WTC11 (cell line): ENCODE measurements at regions not wholly inside any gene's neighbourhood (a gene's known extent, or its start where the extent isn't known, plus 50 kb on each side); places are given as distances from the start of the nearest gene placed in this dataset.

Source experiments
- ATAC-seq: fragments of 200-7000 bp; cut with Tn5 transposase; 2 replicates; pipeline ENCODE4 v1.10.0; 2021; ENCODE audit warnings: mild to moderate bottlenecking, moderate library complexity
- CTCF ChIA-PET: fragments of 300-600 bp; sonication (Branson Sonifier 250); formaldehyde crosslinking; loops from one replicate; lab custom pipeline; 2021; ENCODE audit warnings: antibody characterized with exemption; lab: Charles Lee
- POLR2A ChIA-PET: fragments of 350-600 bp; sonication (Branson Sonifier 250); formaldehyde crosslinking; loops from one replicate; lab custom pipeline; 2021; ENCODE audit warnings: antibody characterized with exemption; lab: Charles Lee
- DNase-seq: peaks from one replicate; pipeline ENCODE4 v3.0.0; 2021; ENCODE audit warnings: low spot score
- H3K27ac Mint-ChIP-seq: 2 replicates; pipeline ENCODE4 v1.8.0; 2021; ENCODE audit warnings: mixed read lengths
- H3K27me3 Mint-ChIP-seq: 2 replicates; pipeline ENCODE4 v1.8.0; 2021; ENCODE audit warnings: low read depth, mild to moderate bottlenecking, moderate library complexity, mixed read lengths
- H3K36me3 Mint-ChIP-seq: 2 replicates; pipeline ENCODE4 v1.8.0; 2021; ENCODE audit warnings: mixed read lengths
- H3K4me1 Mint-ChIP-seq: 2 replicates; pipeline ENCODE4 v1.8.0; 2022; ENCODE audit warnings: mixed read lengths
- H3K4me3 Mint-ChIP-seq: 2 replicates; pipeline ENCODE4 v1.8.0; 2021; ENCODE audit warnings: mild to moderate bottlenecking, moderate library complexity, mixed read lengths
- H3K9me3 Mint-ChIP-seq: 2 replicates; pipeline ENCODE4 v1.8.0; 2021; ENCODE audit warnings: mixed read lengths
- CREM ChIP-seq: sonication (generic); formaldehyde crosslinking; IDR thresholded peaks from 2 replicates; pipeline ENCODE4 v1.8.1; 2022; ENCODE audit warnings: mild to moderate bottlenecking, missing genetic modification reagents, moderate library complexity
- E2F4 ChIP-seq: sonication (generic); formaldehyde crosslinking; IDR thresholded peaks from 2 replicates; pipeline ENCODE4 v1.8.1; 2022; ENCODE audit warnings: low read depth, mild to moderate bottlenecking, moderate library complexity, missing genetic modification reagents, borderline replicate concordance
- ELF4 ChIP-seq: sonication (generic); formaldehyde crosslinking; IDR thresholded peaks from 2 replicates; pipeline ENCODE4 v1.8.1; 2022; ENCODE audit warnings: low read depth, mild to moderate bottlenecking, moderate library complexity, missing genetic modification reagents
- EMX1 ChIP-seq: fragments of 250-450 bp; sonication (Bioruptor Pico); IDR thresholded peaks from 2 replicates; pipeline ENCODE4 v1.8.0; 2021; ENCODE audit warnings: mild to moderate bottlenecking
- ETV6 ChIP-seq: sonication (generic); formaldehyde crosslinking; IDR thresholded peaks from 2 replicates; pipeline ENCODE4 v1.8.1; 2022; ENCODE audit warnings: mild to moderate bottlenecking, missing genetic modification reagents
- FOXK1 ChIP-seq: sonication (generic); formaldehyde crosslinking; IDR thresholded peaks from 2 replicates; pipeline ENCODE4 v1.8.0; 2022; ENCODE audit warnings: mild to moderate bottlenecking, moderate library complexity, missing genetic modification reagents
- JAZF1 ChIP-seq: fragments of 250-450 bp; sonication (Bioruptor Pico); IDR thresholded peaks from 2 replicates; pipeline ENCODE4 v1.9.0; 2021; ENCODE audit warnings: moderate library complexity, mild to moderate bottlenecking, inconsistent platforms
- KAT7 ChIP-seq: sonication (generic); formaldehyde crosslinking; IDR thresholded peaks from 2 replicates; pipeline ENCODE4 v1.8.1; 2023; ENCODE audit warnings: missing genetic modification reagents, mild to moderate bottlenecking, borderline replicate concordance
- NR2C2 ChIP-seq: sonication (generic); formaldehyde crosslinking; IDR thresholded peaks from 2 replicates; pipeline ENCODE4 v1.8.0; 2022; ENCODE audit warnings: mild to moderate bottlenecking, missing genetic modification reagents
- OVOL2 ChIP-seq: fragments of 250-450 bp; sonication (Bioruptor Pico); IDR thresholded peaks from 2 replicates; pipeline ENCODE4 v1.9.0; 2021; ENCODE audit warnings: mild to moderate bottlenecking, borderline replicate concordance
- PREB ChIP-seq: sonication (generic); formaldehyde crosslinking; IDR thresholded peaks from 2 replicates; pipeline ENCODE4 v1.8.1; 2022; ENCODE audit warnings: mild to moderate bottlenecking, missing genetic modification reagents, moderate library complexity, borderline replicate concordance
- SP1 ChIP-seq: sonication (generic); formaldehyde crosslinking; conservative IDR thresholded peaks from 2 replicates; pipeline ENCODE4 v1.8.1; 2022; ENCODE audit warnings: missing genetic modification reagents
- TEAD1 ChIP-seq: sonication (generic); formaldehyde crosslinking; IDR thresholded peaks from 2 replicates; pipeline ENCODE4 v1.8.0; 2022; ENCODE audit warnings: mild to moderate bottlenecking, missing genetic modification reagents
- TEAD4 ChIP-seq: sonication (generic); formaldehyde crosslinking; IDR thresholded peaks from 2 replicates; pipeline ENCODE4 v1.8.0; 2022; ENCODE audit warnings: mild to moderate bottlenecking, missing genetic modification reagents
- USF2 ChIP-seq: sonication (generic); formaldehyde crosslinking; IDR thresholded peaks from 2 replicates; pipeline ENCODE4 v1.8.1; 2023; ENCODE audit warnings: mild to moderate bottlenecking, missing genetic modification reagents, moderate library complexity
- ZMAT4 ChIP-seq: fragments of 250-450 bp; sonication (Bioruptor Pico); IDR thresholded peaks from 2 replicates; pipeline ENCODE4 v1.9.0; 2021; ENCODE audit warnings: mild to moderate bottlenecking
- ZNF219 ChIP-seq: sonication (generic); formaldehyde crosslinking; IDR thresholded peaks from 2 replicates; pipeline ENCODE4 v1.8.0; 2023; ENCODE audit warnings: missing genetic modification reagents, mild to moderate bottlenecking, borderline replicate concordance
- ZNF232 ChIP-seq: sonication (generic); formaldehyde crosslinking; IDR thresholded peaks from 2 replicates; pipeline ENCODE4 v1.8.0; 2022; ENCODE audit warnings: mild to moderate bottlenecking, missing genetic modification reagents
- ZNF317 ChIP-seq: sonication (generic); formaldehyde crosslinking; IDR thresholded peaks from 2 replicates; pipeline ENCODE4 v1.8.1; 2023; ENCODE audit warnings: low read depth, mild to moderate bottlenecking, moderate library complexity, missing genetic modification reagents, borderline replicate concordance
- ZNF416 ChIP-seq: fragments of 250-450 bp; sonication (Bioruptor Pico); IDR thresholded peaks from 2 replicates; pipeline ENCODE4 v1.9.0; 2021; ENCODE audit warnings: mild to moderate bottlenecking, inconsistent platforms
- ZNF512 ChIP-seq: sonication (generic); formaldehyde crosslinking; IDR thresholded peaks from 2 replicates; pipeline ENCODE4 v1.8.1; 2022; ENCODE audit warnings: missing genetic modification reagents, borderline replicate concordance
- ZNF671 ChIP-seq: fragments of 250-450 bp; sonication (Bioruptor Pico); IDR thresholded peaks from 2 replicates; pipeline ENCODE4 v1.8.0; 2021; ENCODE audit warnings: mild to moderate bottlenecking

- H3K9me3 Mint-ChIP-seq: peaks cover 3% of the 10 kb centered on the region; the same call in 1 of the 2 replicates
- TF ChIP-seq ELF4 (CRISPR knock-in tag) (no peak), EMX1 (no peak), TEAD1 (CRISPR knock-in tag) (no peak), NR2C2 (CRISPR knock-in tag) (no peak), TEAD4 (no peak), ZNF219 (no peak), PREB (CRISPR knock-in tag) (no peak), ZNF232 (CRISPR knock-in tag) (no peak), ZNF671 (CRISPR knock-in tag) (no peak), USF2 (CRISPR knock-in tag) (no peak), SP1 (CRISPR knock-in tag) (no peak), ZNF512 (CRISPR knock-in tag) (no peak), ZNF317 (CRISPR knock-in tag) (no peak), OVOL2 (CRISPR knock-in tag) (no peak)
- DNase-seq (no peak), ATAC-seq (no peak)
- no peak overlapping the region for H3K4me3 Mint-ChIP-seq
- H3K27me3 Mint-ChIP-seq: peaks cover 11% of the 10 kb centered on the region
- peaks cover 23% of the 10 kb centered on the region for H3K4me1 Mint-ChIP-seq
- no peak overlapping the region for H3K27ac Mint-ChIP-seq
- POLR2A ChIA-PET: no interaction called here
- CTCF ChIA-PET: interaction anchor here (0.9 kb wide), 1 partner anchor 11 kb away, joined by 3 read pairs; no protein-coding TSS in a partner anchor
- peaks cover 5% of the 10 kb centered on the region for H3K36me3 Mint-ChIP-seq
Measured at GRCh38 chrX:40303256-40304077, 205.7 kb upstream of the BCOR start.

- CTCF ChIA-PET: interaction anchor here (0.7 to 1.8 kb wide), 2 partner anchors 29 to 39 kb away, joined by 3 to 5 read pairs; no protein-coding TSS in a partner anchor
- POLR2A ChIA-PET: no interaction called here
- DNase-seq: no peak
Measured at GRCh38 chrX:40300286-40300890, 202.6 kb upstream of the BCOR start.

More at GRCh38 chrX:40300286-40300890, 202.6 kb upstream of the BCOR start:
- TF ChIP-seq ZMAT4 (CRISPR knock-in tag) (no peak), JAZF1 (CRISPR knock-in tag) (no peak), KAT7 (CRISPR knock-in tag) (no peak), ZNF416 (CRISPR knock-in tag) (no peak), CREM (CRISPR knock-in tag) (no peak), ETV6 (CRISPR knock-in tag) (no peak), FOXK1 (CRISPR knock-in tag) (no peak), ZNF317 (CRISPR knock-in tag) (no peak), E2F4 (CRISPR knock-in tag) (no peak)
- Mint-ChIP-seq H3K27me3 (peaks cover 16% of the 10 kb centered on the region), H3K4me3 (no peak overlapping the region), H3K27ac (no peak overlapping the region), H3K36me3 (no peaks in the 10 kb centered on the region), H3K4me1 (peaks cover 26% of the 10 kb centered on the region), H3K9me3 (no peaks in the 10 kb centered on the region)
- ATAC-seq: no peak
